GM21367 (cell line): ENCODE measurements at regions not wholly inside any gene's neighbourhood (a gene's known extent, or its start where the extent isn't known, plus 50 kb on each side); places are given as distances from the start of the nearest gene placed in this dataset.
"Not testable (repeated sequence)": the region's sequence is repeated elsewhere in the genome, so short reads cannot be mapped to it uniquely, and the experiment has no call there.

Source experiments
- ATAC-seq: cut with Tn5 transposase; IDR thresholded peaks from one replicate; pipeline ENCODE4 v1.9.1; 2021; ENCODE audit not compliant: unreplicated experiment

- ATAC-seq, result no peak
These were observed 53.3 kb downstream of the TANC2 start for GRCh38 chr17:63019138-63019873.

- no peak for ATAC-seq
These were observed 56.5 kb downstream of the TANC2 start for GRCh38 chr17:63022567-63022966.

- ATAC-seq, result no peak
These were observed 57.0 kb downstream of the TANC2 start for GRCh38 chr17:63023049-63023448.

- no peak for ATAC-seq
These were observed 58.2 kb downstream of the TANC2 start for GRCh38 chr17:63024201-63024600.

GRCh38 chr17:63024716-63025115 lies 58.7 kb downstream of the TANC2 start:
- no peak for ATAC-seq

GRCh38 chr17:63025637-63026036 lies 59.6 kb downstream of the TANC2 start:
- ATAC-seq, result not testable (repeated sequence)

- no peak for ATAC-seq
These were observed 63.5 kb downstream of the TANC2 start for GRCh38 chr17:63029541-63029940.

- ATAC-seq, result no peak
These were observed 66.1 kb downstream of the TANC2 start for GRCh38 chr17:63032142-63032541.

- ATAC-seq, result no peak
These were observed 67.1 kb downstream of the TANC2 start for GRCh38 chr17:63033142-63033541.

- no peak for ATAC-seq
These were observed 69.2 kb downstream of the TANC2 start for GRCh38 chr17:63035271-63035670.

- ATAC-seq, result no peak
These were observed 69.7 kb downstream of the TANC2 start for GRCh38 chr17:63035695-63036094.

- ATAC-seq, result no peak
These were observed 73.3 kb downstream of the TANC2 start for GRCh38 chr17:63039342-63039741.

GRCh38 chr17:63039899-63040602 lies 74.0 kb downstream of the TANC2 start:
- no peak for ATAC-seq

GRCh38 chr17:63040816-63041215 lies 74.8 kb downstream of the TANC2 start:
- ATAC-seq, result no peak

GRCh38 chr17:63041251-63041650 lies 75.2 kb downstream of the TANC2 start:
- no peak for ATAC-seq

- no peak for ATAC-seq
These were observed 75.7 kb downstream of the TANC2 start for GRCh38 chr17:63041722-63042121.

- no peak for ATAC-seq
These were observed 76.3 kb downstream of the TANC2 start for GRCh38 chr17:63042256-63042812.

GRCh38 chr17:63057560-63057959 lies 91.5 kb downstream of the TANC2 start:
- ATAC-seq, result not testable (repeated sequence)

GRCh38 chr17:63066158-63066813 lies 100.3 kb downstream of the TANC2 start:
- no peak for ATAC-seq

GRCh38 chr17:63069245-63069644 lies 103.2 kb downstream of the TANC2 start:
- ATAC-seq, result no peak

- no peak for ATAC-seq
These were observed 104.0 kb downstream of the TANC2 start for GRCh38 chr17:63070031-63070430.

- no peak for ATAC-seq
These were observed 105.8 kb downstream of the TANC2 start for GRCh38 chr17:63071797-63072196.
